NCI-H2107 treated with DMSO at 0.1 percent for 48 hours (cell line): ENCODE measurements at regions not wholly inside any gene's neighbourhood (a gene's known extent, or its start where the extent isn't known, plus 50 kb on each side); places are given as distances from the start of the nearest gene placed in this dataset.
A peak's percentile ranks its signal among the peaks of the same experiment; 100 is the strongest.

ENCODE experiments used
- DNase-seq: peaks from one replicate; lab custom pipeline; 2025; ENCODE audit not compliant: unreplicated experiment; lab: John Stamatoyannopoulos, UW

DNA sequence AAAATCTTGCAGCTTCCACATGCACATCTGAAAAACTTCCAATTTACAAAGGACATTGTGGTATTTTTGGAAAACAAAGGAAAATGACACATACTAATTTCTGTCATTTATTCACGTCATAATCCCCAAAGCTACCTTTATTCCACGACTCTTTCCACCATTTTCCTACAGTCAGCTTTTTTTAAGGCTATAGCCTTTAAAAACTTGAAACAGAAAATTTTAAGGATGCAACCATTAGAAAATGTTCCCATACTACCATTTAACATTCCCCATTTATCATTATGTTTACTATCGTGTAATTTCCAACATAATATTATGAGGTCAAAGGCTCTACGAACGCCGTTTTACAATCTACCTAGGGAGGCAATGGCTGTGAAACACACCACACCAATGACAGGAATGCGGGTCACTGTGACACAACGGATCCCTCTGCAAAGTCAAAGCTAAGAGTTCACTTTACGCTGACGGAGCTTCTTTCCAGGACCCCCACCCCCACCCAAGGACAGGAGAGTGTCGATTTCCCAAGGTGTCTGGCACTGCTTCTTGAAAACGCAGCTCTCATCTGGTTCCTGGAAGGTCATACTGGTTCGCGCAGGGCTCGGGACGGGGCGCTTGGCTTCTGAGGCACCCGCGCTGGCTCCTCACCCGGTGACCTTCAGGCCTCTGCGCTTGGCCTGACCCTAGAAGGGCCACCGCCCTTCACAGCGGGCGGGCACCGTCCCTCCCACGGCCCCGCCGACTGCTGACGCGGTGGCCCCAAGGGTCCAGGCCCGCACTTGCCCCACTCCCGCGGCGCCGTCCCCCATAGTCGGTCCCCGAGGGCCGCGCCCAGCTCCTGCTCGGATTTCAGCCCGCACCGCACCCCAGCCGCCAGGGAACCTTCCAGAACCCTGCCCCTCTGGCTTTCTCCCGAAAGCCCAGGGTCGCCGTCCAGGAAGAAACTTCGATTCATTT is 50.5 kb upstream of the ATF3 start:
- DNase-seq = no peak

DNA sequence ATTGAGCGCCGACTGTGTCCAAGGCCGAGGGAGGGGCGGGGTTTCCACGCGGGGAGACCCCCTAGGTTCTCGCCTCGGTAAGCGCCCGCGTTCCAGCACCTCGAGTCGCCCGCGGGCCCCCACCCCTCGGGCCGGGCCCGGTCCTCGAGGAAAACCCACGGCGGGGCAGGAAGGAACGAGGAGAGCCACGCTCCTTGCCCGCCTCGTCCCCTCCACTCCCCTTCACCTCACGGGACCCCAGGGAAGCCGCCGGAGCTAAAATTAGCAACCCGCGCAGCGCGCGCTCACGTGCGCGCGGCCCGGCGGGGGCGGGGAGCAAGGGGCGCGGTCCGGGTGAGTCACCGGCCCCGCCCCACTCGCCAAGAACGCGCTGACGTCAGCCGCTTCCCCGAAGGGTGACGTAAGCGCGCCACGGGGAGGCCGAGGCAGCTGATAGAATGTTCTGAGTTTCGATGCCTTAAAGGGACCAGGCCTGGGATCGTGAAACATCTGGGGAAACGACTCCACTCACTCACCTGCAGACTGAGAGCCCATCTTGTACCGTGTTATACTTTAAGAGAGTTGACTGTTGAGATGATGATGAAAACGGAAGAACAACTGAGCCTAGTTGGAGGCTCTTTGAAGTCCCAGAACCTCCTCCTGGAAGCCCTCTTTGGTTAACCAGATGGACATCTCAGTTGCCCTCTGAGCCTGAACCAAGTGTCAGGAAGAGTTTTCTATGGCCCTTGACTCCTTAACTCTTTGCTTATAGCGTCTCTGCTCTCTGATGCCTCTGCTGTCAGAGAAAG is 49.7 kb upstream of the ATF3 start:
- DNase-seq = peak; percentile 82
